HuH-7.5 (cell line): ENCODE measurements at regions not wholly inside any gene's neighbourhood (a gene's known extent, or its start where the extent isn't known, plus 50 kb on each side); places are given as distances from the start of the nearest gene placed in this dataset.

ENCODE experiments used
- DNase-seq: peaks from one replicate; pipeline ENCODE4 v3.0.0; 2011; ENCODE audit warnings: low spot score

- DNase-seq: no peak
Observed at GRCh38 chr18:27688581-27688980, 488.3 kb downstream of the CDH2 start.

GRCh38 chr18:27687351-27687979 lies 489.5 kb downstream of the CDH2 start:
- no peak for DNase-seq

GRCh38 chr18:27685807-27686412 lies 491.0 kb downstream of the CDH2 start:
- DNase-seq: no peak

- DNase-seq: no peak
Observed at GRCh38 chr18:27685091-27685490, 491.8 kb downstream of the CDH2 start.

GRCh38 chr18:27674411-27674810 lies 489.3 kb upstream of the CHST9 start:
- DNase-seq: no peak

- no peak for DNase-seq
Observed at GRCh38 chr18:27673861-27674260, 488.8 kb upstream of the CHST9 start.

- no peak for DNase-seq
Observed at GRCh38 chr18:27668158-27668557, 483.1 kb upstream of the CHST9 start.

- DNase-seq: no peak
Observed at GRCh38 chr18:27667064-27667463, 482.0 kb upstream of the CHST9 start.

GRCh38 chr18:27666016-27666415 lies 480.9 kb upstream of the CHST9 start:
- no peak for DNase-seq

- DNase-seq: no peak
Observed at GRCh38 chr18:27665264-27665799, 480.2 kb upstream of the CHST9 start.

- no peak for DNase-seq
Observed at GRCh38 chr18:27662949-27663348, 477.8 kb upstream of the CHST9 start.

GRCh38 chr18:27662537-27662936 lies 477.4 kb upstream of the CHST9 start:
- DNase-seq: no peak

GRCh38 chr18:27661320-27662018 lies 476.4 kb upstream of the CHST9 start:
- DNase-seq: peak; percentile 4

GRCh38 chr18:27656905-27657304 lies 471.8 kb upstream of the CHST9 start:
- no peak for DNase-seq

- no peak for DNase-seq
Observed at GRCh38 chr18:27656167-27656778, 471.2 kb upstream of the CHST9 start.

- DNase-seq: no peak
Observed at GRCh38 chr18:27653247-27653646, 468.1 kb upstream of the CHST9 start.

- no peak for DNase-seq
Observed at GRCh38 chr18:27652480-27653121, 467.5 kb upstream of the CHST9 start.

GRCh38 chr18:27649621-27650020 lies 464.5 kb upstream of the CHST9 start:
- DNase-seq: no peak

- no peak for DNase-seq
Observed at GRCh38 chr18:27645929-27646328, 460.8 kb upstream of the CHST9 start.

GRCh38 chr18:27636576-27637085 lies 451.5 kb upstream of the CHST9 start:
- DNase-seq: no peak

- DNase-seq: no peak
Observed at GRCh38 chr18:27632706-27633105, 447.6 kb upstream of the CHST9 start.

GRCh38 chr18:27627927-27628326 lies 442.8 kb upstream of the CHST9 start:
- DNase-seq: no peak
